Skeletal muscle satellite cell (primary cell): ENCODE measurements at regions not wholly inside any gene's neighbourhood (a gene's known extent, or its start where the extent isn't known, plus 50 kb on each side); places are given as distances from the start of the nearest gene placed in this dataset.

Experiments
- H3K27me3 ChIP-seq: 2 replicates; pipeline ENCODE4 v1.7.0; 2013; ENCODE audit warnings: low read length; ENCODE audit not compliant: control insufficient read depth, insufficient read depth
- H3K36me3 ChIP-seq: 2 replicates; pipeline ENCODE4 v1.7.0; 2013; ENCODE audit warnings: mild to moderate bottlenecking, control low read depth, low read length; ENCODE audit not compliant: insufficient read depth
- H3K4me1 ChIP-seq: 2 replicates; pipeline ENCODE4 v1.7.0; 2013; ENCODE audit warnings: low read length; ENCODE audit not compliant: control insufficient read depth, insufficient read depth
- H3K4me2 ChIP-seq: 2 replicates; pipeline ENCODE4 v1.7.0; 2013; ENCODE audit warnings: mild to moderate bottlenecking, low read length
- H3K4me3 ChIP-seq: 2 replicates; pipeline ENCODE4 v1.7.0; 2013; ENCODE audit warnings: low read length
- H3K9ac ChIP-seq: 2 replicates; pipeline ENCODE4 v1.7.0; 2013; ENCODE audit warnings: mild to moderate bottlenecking, low read depth, low read length, moderate library complexity
- H3K9me3 ChIP-seq: replicated peaks from 2 replicates; pipeline ENCODE4 v1.7.0; 2013; ENCODE audit warnings: mild to moderate bottlenecking, control low read depth, low read length

DNA sequence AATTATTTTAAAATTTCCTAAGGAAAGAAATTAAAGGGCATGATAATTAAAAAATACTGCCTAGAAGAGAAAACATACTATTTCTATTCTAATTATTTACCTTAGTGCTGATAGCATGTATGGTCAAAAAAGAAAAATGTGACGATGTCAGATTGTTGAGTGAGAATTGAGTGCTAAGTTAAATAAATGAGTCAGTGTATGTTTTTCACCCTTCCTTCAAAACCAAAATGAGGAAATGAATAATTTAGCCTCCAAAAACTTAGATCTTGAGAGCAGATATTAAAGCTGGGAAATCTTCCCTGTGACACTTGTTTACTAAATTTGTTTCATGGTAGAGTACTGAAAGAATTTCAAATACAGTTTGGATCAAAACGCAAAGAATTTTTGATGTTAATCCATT lies 58.6 kb upstream of the NYAP2 start:
- H3K4me3 ChIP-seq = no peak overlapping the region
- no peaks in the 10 kb centered on the region for H3K27me3 ChIP-seq

GRCh38 chr2:225337183-225337582 lies 62.3 kb upstream of the NYAP2 start:
- Histone ChIP-seq H3K9me3 (no peaks in the 10 kb centered on the region), H3K4me2 (peak overlapping the region; percentile 17), H3K36me3 (no peaks in the 10 kb centered on the region), H3K4me3 (no peak overlapping the region), H3K4me1 (peaks cover 17% of the 10 kb centered on the region), H3K27me3 (no peaks in the 10 kb centered on the region), H3K9ac (no peak overlapping the region)

More for the DNA sequence above, 58.6 kb upstream of the NYAP2 start:
- Histone ChIP-seq H3K4me2 (no peak overlapping the region), H3K4me1 (peaks cover 17% of the 10 kb centered on the region), H3K9ac (no peak overlapping the region), H3K9me3 (no peaks in the 10 kb centered on the region), H3K36me3 (no peaks in the 10 kb centered on the region)

DNA sequence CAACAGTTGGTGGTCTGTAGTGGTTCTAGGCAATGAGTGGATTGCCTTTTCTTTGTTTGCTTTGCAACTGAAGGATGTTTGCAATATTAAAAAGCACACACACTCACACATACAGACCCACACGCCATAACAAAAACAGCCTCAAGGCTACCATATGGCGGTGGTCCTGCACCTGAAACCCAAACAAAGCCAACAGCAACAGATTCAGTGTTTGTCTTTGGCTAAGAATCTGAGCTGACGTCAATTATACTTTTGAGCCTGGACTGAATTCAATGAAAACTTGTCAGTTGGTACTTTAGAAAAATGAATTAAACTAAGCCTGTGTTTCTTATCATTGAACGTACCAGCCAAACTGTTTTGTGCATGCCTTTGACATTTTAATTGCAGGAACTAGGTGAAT lies 65.0 kb upstream of the NYAP2 start:
- Histone ChIP-seq H3K9ac (no peak overlapping the region), H3K4me1 (peaks cover 17% of the 10 kb centered on the region), H3K4me2 (no peak overlapping the region), H3K9me3 (no peaks in the 10 kb centered on the region), H3K27me3 (no peaks in the 10 kb centered on the region), H3K4me3 (no peak overlapping the region), H3K36me3 (no peaks in the 10 kb centered on the region)

DNA sequence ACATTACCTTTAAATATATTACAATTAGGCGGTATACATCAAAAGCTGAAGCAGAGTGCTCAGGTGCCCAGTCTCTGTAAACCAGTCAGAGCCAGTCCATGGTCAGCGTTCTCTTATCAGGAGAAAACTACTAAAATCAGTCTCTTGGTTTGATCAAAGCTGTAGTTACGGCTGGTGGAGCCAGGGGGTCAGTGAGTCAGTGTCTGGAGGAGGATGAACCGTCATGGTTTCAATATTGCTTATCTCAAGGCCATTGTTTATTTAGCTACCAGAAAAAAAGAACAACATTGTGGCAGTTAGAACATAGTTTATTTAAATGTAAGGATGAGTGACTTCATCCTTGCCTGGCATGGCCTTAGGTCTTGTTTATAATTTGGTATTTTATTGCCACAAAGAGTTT lies 71.3 kb upstream of the NYAP2 start:
- Histone ChIP-seq H3K36me3 (no peaks in the 10 kb centered on the region), H3K4me3 (no peak overlapping the region), H3K4me1 (peaks cover 6% of the 10 kb centered on the region), H3K4me2 (no peak overlapping the region), H3K9me3 (no peaks in the 10 kb centered on the region), H3K9ac (no peak overlapping the region), H3K27me3 (no peaks in the 10 kb centered on the region)

GRCh38 chr2:225326969-225327368 lies 72.5 kb upstream of the NYAP2 start:
- Histone ChIP-seq H3K4me3 (no peak overlapping the region), H3K4me2 (no peak overlapping the region), H3K36me3 (no peaks in the 10 kb centered on the region), H3K9me3 (no peaks in the 10 kb centered on the region), H3K9ac (no peak overlapping the region), H3K27me3 (no peaks in the 10 kb centered on the region), H3K4me1 (peaks cover 6% of the 10 kb centered on the region)

GRCh38 chr2:225319872-225320271 lies 79.6 kb upstream of the NYAP2 start:
- Histone ChIP-seq H3K4me2 (no peak overlapping the region), H3K9ac (no peak overlapping the region), H3K4me3 (no peak overlapping the region), H3K36me3 (no peaks in the 10 kb centered on the region), H3K27me3 (no peaks in the 10 kb centered on the region), H3K9me3 (peaks cover 2% of the 10 kb centered on the region), H3K4me1 (no peaks in the 10 kb centered on the region)

DNA sequence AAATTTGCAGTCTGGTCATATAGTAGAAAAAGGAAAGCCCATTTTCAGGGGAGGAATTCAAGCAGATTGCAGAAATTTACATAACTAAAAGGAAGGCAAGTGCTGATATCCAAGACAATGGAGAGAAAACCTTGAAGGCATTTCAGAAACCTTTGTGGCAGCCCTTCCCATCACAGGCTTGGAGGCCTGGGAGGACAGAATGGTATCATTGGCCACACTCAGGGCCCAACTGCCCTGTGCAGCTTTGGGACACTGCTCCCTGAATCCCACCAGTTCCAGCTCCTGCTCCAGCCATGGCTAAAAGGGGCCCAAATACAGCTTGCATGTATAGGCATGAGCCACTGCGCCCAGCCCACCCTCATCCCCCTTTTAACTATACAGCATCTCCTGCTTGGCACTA lies 81.1 kb upstream of the NYAP2 start:
- no peak overlapping the region for H3K4me3 ChIP-seq
- no peaks in the 10 kb centered on the region for H3K36me3 ChIP-seq
- H3K9me3 ChIP-seq = peaks cover 2% of the 10 kb centered on the region
- no peaks in the 10 kb centered on the region for H3K27me3 ChIP-seq
- no peaks in the 10 kb centered on the region for H3K4me1 ChIP-seq
- no peak overlapping the region for H3K9ac ChIP-seq
- H3K4me2 ChIP-seq = no peak overlapping the region

GRCh38 chr2:225317186-225317585 lies 82.3 kb upstream of the NYAP2 start:
- H3K36me3 ChIP-seq = no peaks in the 10 kb centered on the region

DNA sequence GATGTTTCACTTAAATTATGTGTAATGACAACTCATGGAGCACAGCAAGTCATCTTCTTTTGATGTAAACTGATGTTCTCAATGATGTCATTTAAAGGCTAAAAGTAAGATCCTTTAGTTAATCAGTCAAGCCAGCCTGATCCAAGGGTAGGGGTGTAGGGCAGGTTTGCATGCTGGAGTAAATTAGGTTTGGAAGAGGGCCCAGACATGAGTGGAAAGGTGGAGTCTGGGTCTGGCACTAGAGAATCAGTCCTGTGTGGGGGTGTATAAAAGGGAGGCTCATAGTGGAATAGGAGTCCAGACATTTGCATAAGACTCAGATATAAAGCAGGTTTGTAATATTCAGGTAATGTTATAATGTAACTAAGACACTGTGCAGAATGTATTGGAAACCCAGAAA lies 88.8 kb upstream of the NYAP2 start:
- H3K4me3 ChIP-seq = no peak overlapping the region
- no peak overlapping the region for H3K9ac ChIP-seq
- H3K36me3 ChIP-seq = no peaks in the 10 kb centered on the region
- H3K4me1 ChIP-seq = no peaks in the 10 kb centered on the region
- H3K27me3 ChIP-seq = no peaks in the 10 kb centered on the region
- no peaks in the 10 kb centered on the region for H3K9me3 ChIP-seq
- H3K4me2 ChIP-seq = no peak overlapping the region

More at GRCh38 chr2:225317186-225317585, 82.3 kb upstream of the NYAP2 start:
- Histone ChIP-seq H3K4me3 (no peak overlapping the region), H3K9me3 (peaks cover 2% of the 10 kb centered on the region), H3K4me1 (no peaks in the 10 kb centered on the region), H3K27me3 (no peaks in the 10 kb centered on the region), H3K4me2 (no peak overlapping the region), H3K9ac (no peak overlapping the region)

GRCh38 chr2:225309516-225309915 lies 90.0 kb upstream of the NYAP2 start:
- Histone ChIP-seq H3K36me3 (no peaks in the 10 kb centered on the region), H3K9me3 (no peaks in the 10 kb centered on the region), H3K4me2 (no peak overlapping the region), H3K9ac (no peak overlapping the region), H3K4me1 (no peaks in the 10 kb centered on the region), H3K4me3 (no peak overlapping the region), H3K27me3 (no peaks in the 10 kb centered on the region)

- no peak overlapping the region for H3K4me3 ChIP-seq
- H3K9me3 ChIP-seq = no peaks in the 10 kb centered on the region
- no peaks in the 10 kb centered on the region for H3K27me3 ChIP-seq
- no peaks in the 10 kb centered on the region for H3K4me1 ChIP-seq
- H3K36me3 ChIP-seq = no peaks in the 10 kb centered on the region
- H3K9ac ChIP-seq = no peak overlapping the region
- no peak overlapping the region for H3K4me2 ChIP-seq
Measured at GRCh38 chr2:225296951-225297350, 102.6 kb upstream of the NYAP2 start.

DNA sequence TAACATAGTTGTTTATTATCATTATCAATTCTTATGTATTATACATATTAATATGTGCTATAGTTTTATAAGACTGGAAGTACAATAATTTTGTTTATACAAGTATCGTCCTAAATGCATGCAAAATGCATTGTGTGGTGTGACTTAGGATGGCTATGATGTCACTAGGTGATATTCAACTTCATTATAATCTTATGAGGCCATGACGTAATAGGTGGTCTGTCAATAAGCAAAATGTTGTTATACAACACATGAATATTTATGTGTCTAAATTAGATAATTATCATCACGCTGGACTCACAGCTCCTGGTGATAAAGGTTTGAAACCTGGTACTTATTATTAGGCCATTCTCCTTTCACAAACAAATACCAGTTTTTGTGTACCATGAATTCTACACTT lies 104.4 kb upstream of the NYAP2 start:
- Histone ChIP-seq H3K4me1 (no peaks in the 10 kb centered on the region), H3K36me3 (no peaks in the 10 kb centered on the region), H3K4me2 (no peak overlapping the region), H3K4me3 (no peak overlapping the region), H3K27me3 (no peaks in the 10 kb centered on the region), H3K9ac (no peak overlapping the region), H3K9me3 (no peaks in the 10 kb centered on the region)
